HFF-Myc (cell line): ENCODE measurements at regions not wholly inside any gene's neighbourhood (a gene's known extent, or its start where the extent isn't known, plus 50 kb on each side); places are given as distances from the start of the nearest gene placed in this dataset.
A peak's percentile ranks its signal among the peaks of the same experiment; 100 is the strongest.

Experiments
- DNase-seq: peaks from one replicate; pipeline ENCODE4 v3.0.0-alpha.2; 2011; ENCODE audit warnings: low read depth; ENCODE audit errors: extremely low read depth
- H3K4me3 ChIP-seq: replicated peaks from 2 replicates; pipeline ENCODE4 v1.5.1; 2011; ENCODE audit warnings: low read depth, mild to moderate bottlenecking, control low read depth, low read length
- TF ChIP-seq, protein P1 (sequence below): IDR thresholded peaks from 2 replicates; pipeline ENCODE4 v1.5.1; 2012; ENCODE audit warnings: mild to moderate bottlenecking, low read depth, low read length, control low read depth; ENCODE audit errors: missing control alignments

DNA sequence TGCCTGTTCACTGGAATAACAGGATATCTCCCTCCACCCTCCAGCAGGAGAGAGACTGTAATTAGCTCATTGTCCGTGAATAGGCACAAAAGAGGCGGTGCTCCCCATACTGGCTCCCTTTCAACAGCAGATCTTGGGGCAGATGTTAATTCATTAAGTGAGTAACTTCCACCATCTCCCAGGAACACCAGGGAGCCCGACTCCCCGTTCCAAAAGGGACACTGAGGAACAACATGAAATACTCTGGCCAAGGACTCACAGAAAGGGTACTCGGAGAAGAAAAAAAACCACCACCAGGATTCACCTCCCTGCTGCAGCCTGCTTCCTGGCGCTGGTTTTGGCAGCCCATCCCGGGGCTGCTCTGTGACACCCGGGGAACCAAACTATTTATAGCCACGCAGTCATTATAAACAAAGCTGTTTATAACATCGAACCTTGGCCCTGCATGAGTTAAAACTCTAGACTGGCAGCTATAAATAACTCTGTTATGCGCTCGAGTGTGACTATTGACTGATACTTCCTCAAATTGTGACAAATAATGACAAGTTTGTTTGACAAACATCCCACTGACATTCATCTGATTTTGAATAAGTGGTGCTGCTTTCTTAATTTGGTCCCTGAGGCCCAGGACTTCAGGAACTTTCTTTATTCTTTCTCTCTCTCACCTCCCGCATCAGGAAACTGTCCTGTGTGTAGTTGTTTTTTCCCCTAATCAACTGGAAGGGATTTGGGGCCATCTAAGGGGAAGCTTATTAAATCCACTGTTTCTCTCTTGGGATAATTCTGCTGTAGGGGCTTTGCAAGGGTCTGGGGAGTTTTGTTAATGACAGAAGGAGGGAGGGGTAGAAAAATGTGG is 521.6 kb downstream of the CD83 start:
- TF ChIP-seq, protein P1, sequence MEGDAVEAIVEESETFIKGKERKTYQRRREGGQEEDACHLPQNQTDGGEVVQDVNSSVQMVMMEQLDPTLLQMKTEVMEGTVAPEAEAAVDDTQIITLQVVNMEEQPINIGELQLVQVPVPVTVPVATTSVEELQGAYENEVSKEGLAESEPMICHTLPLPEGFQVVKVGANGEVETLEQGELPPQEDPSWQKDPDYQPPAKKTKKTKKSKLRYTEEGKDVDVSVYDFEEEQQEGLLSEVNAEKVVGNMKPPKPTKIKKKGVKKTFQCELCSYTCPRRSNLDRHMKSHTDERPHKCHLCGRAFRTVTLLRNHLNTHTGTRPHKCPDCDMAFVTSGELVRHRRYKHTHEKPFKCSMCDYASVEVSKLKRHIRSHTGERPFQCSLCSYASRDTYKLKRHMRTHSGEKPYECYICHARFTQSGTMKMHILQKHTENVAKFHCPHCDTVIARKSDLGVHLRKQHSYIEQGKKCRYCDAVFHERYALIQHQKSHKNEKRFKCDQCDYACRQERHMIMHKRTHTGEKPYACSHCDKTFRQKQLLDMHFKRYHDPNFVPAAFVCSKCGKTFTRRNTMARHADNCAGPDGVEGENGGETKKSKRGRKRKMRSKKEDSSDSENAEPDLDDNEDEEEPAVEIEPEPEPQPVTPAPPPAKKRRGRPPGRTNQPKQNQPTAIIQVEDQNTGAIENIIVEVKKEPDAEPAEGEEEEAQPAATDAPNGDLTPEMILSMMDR = no peak
- DNase-seq = peak; percentile 9
- no peak overlapping the region for H3K4me3 ChIP-seq

DNA sequence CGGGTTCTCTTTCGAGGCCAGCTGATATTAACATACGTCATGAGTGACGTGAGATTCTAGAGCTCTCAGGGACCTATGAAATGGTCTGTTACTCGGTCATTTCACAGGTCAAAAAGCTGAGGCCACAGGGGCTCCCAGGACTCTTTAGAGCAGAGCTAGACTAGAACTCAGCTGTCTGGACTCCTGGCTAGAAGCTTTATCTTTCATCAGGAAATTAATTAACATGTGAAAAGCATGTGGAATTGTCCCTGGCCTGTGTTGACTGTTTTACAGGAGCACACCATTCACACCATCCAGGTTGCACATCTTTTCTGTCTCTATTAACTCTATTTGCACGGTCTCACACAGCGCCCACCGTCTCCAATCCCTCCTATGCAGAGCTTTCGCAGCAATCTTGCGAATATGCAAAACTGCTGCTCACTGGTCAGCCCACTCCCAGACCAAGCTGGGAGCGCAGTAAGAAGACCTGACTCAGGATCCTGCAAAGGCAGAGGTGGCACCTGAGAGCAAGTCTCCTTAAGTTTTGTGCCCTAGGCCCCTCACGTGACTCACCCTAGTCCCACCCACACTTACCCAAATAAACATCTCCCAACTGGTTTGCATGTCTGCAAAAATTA is 522.5 kb downstream of the CD83 start:
- TF ChIP-seq, protein P1 = no peak
- H3K4me3 ChIP-seq = no peak overlapping the region
- no peak for DNase-seq

DNA sequence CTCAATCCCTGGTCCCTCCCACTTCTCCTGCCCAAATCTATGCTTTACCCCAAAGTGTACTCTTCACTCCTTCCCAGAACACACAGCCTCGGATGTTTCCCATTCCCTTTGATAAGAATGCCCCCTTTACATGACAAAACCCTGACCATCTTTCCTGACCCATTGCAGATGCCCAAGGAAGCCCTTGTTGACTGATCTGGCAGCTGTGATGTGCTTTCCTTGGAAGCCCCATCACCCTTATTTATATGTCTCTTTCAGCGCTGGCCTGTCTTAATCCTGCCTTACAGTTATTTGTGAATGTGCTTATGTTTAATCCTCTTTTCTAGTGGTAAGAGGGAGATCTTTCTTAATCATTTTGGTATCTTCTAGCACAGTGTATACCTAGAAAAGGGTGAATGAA is 523.1 kb downstream of the CD83 start:
- TF ChIP-seq, protein P1 = no peak
- H3K4me3 ChIP-seq = no peak overlapping the region
- no peak for DNase-seq

DNA sequence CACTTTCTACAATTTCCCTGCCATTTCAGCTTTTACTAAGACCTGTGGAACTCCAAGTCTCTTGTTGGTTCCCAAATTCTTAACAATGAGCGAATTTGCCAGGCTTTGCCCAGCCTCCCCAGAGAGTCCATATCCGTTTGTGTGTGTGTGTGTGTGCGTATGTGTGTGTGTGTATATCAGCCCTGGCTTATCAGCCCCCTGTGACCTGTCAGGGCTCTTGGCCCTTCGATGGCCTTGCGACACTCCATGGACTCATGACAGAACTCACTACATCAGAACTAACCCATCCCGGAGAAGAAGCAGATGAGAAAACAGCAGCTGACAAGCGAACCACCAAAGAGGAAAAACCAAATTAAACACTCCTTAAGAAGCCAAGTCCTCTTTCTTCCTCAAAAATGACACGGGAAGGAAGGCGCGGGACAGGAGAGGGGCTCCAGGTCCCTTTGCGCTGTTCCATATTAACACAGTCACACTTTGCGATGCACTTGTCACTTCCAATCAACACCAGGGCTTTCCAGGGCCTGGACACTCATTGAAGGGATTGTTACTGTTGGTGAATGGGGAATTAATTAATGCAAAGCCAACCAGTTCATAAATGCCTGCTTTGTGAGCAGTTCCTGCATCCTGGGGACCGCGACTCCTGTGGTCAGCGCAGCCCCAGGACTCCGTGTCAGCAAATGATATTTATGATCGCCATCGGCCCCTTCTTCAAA is 524.0 kb downstream of the CD83 start:
- no peak for DNase-seq
- no peak overlapping the region for H3K4me3 ChIP-seq
- TF ChIP-seq, protein P1 = no peak

DNA sequence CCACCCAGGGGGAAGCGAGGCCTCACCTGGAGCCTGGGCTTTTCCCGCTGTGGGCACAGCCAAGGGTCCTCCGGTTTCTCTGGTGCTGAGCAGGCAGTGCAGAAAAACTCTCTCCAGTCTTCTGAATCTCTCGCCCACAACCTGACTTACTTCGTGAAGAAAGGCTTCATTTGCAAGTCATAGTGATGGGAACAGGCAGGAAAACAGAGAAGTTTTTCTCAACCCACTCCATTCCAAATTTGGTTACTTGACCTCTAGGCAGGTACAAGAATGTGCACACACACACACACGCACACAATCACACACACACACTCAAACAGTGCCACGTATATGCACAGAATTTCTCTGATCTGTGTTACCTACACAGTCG is 524.5 kb downstream of the CD83 start:
- no peak overlapping the region for H3K4me3 ChIP-seq
- TF ChIP-seq, protein P1 = no peak
- no peak for DNase-seq

DNA sequence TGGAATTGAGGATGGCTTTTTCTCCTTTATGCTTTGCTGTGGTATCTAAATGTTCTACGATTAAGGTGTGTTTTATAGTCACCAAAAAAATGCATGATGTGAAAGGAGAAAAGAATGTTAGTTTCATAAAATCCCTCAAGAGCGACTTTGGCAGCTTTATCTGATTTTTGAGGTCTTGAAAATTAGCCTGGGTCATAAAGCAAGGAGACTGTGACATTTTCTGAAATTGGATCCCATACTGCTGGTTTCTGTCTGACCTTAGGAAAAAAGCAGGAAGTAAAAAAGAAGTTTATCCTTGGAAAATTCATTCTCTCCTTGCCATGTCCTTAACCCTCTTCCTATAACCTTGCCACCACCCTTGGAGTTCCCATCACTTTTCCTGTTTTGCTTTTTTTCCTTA is 525.3 kb downstream of the CD83 start:
- no peak overlapping the region for H3K4me3 ChIP-seq
- DNase-seq = no peak
- TF ChIP-seq, protein P1 = no peak
